HuH-7 (cell line): ENCODE measurements at regions not wholly inside any gene's neighbourhood (a gene's known extent, or its start where the extent isn't known, plus 50 kb on each side); places are given as distances from the start of the nearest gene placed in this dataset.
"Not testable (repeated sequence)": the region's sequence is repeated elsewhere in the genome, so short reads cannot be mapped to it uniquely, and the experiment has no call there.

Experiments
- DNase-seq: peaks from one replicate; pipeline ENCODE4 v3.0.0; 2011; ENCODE audit warnings: low spot score

GRCh38 chr6:82584194-82584695 is 220.6 kb downstream of the TPBG start:
- DNase-seq: no peak

- no peak for DNase-seq
Measured at GRCh38 chr6:82584856-82585255, 221.2 kb downstream of the TPBG start.

GRCh38 chr6:82588020-82588419 is 224.4 kb downstream of the TPBG start:
- DNase-seq: no peak

- DNase-seq: no peak
Measured at GRCh38 chr6:82588859-82589412, 225.3 kb downstream of the TPBG start.

GRCh38 chr6:82589509-82590206 is 226.0 kb downstream of the TPBG start:
- peak; percentile 13 for DNase-seq

- DNase-seq: no peak
Measured at GRCh38 chr6:82597201-82597600, 233.6 kb downstream of the TPBG start.

- no peak for DNase-seq
Measured at GRCh38 chr6:82602776-82603175, 239.2 kb downstream of the TPBG start.

GRCh38 chr6:82603871-82604270 is 240.3 kb downstream of the TPBG start:
- no peak for DNase-seq

GRCh38 chr6:82607998-82608725 is 244.5 kb downstream of the TPBG start:
- no peak for DNase-seq

GRCh38 chr6:82608781-82609180 is 245.2 kb downstream of the TPBG start:
- DNase-seq: no peak

GRCh38 chr6:82611751-82612150 is 248.1 kb downstream of the TPBG start:
- no peak for DNase-seq

- no peak for DNase-seq
Measured at GRCh38 chr6:82612475-82613039, 248.9 kb downstream of the TPBG start.

GRCh38 chr6:82614518-82614917 is 250.9 kb downstream of the TPBG start:
- no peak for DNase-seq

GRCh38 chr6:82616386-82617028 is 252.9 kb downstream of the TPBG start:
- DNase-seq: no peak

- DNase-seq: no peak
Measured at GRCh38 chr6:82617648-82618047, 254.0 kb downstream of the TPBG start.

GRCh38 chr6:82619573-82619972 is 256.0 kb downstream of the TPBG start:
- no peak for DNase-seq

GRCh38 chr6:82622461-82622860 is 258.8 kb downstream of the TPBG start:
- no peak for DNase-seq

GRCh38 chr6:82624251-82624650 is 260.6 kb downstream of the TPBG start:
- DNase-seq: no peak

GRCh38 chr6:82626946-82627345 is 263.3 kb downstream of the TPBG start:
- DNase-seq: not testable (repeated sequence)

GRCh38 chr6:82629921-82630320 is 266.3 kb downstream of the TPBG start:
- no peak for DNase-seq

- no peak for DNase-seq
Measured at GRCh38 chr6:82641677-82642076, 278.1 kb downstream of the TPBG start.

- no peak for DNase-seq
Measured at GRCh38 chr6:82645536-82646230, 282.1 kb downstream of the TPBG start.
